Mesothelial cell of epicardium (in vitro differentiated cells): ENCODE measurements at regions not wholly inside any gene's neighbourhood (a gene's known extent, or its start where the extent isn't known, plus 50 kb on each side); places are given as distances from the start of the nearest gene placed in this dataset.

Experiments used
- DNase-seq, 2 experiments: peaks; one replicate each; pipeline ENCODE4 v3.0.0; 2021; ENCODE audit warnings: low spot score in 2 of 2; ENCODE audit not compliant: unreplicated experiment in 2 of 2
- H3K27ac Mint-ChIP-seq: 2 replicates; pipeline ENCODE4 v1.8.0; 2021; ENCODE audit warnings: mixed read lengths
- H3K27me3 Mint-ChIP-seq: 2 replicates; pipeline ENCODE4 v1.8.0; 2021; ENCODE audit warnings: low read depth, mixed read lengths
- H3K36me3 Mint-ChIP-seq: 2 replicates; pipeline ENCODE4 v1.8.0; 2021; ENCODE audit warnings: mixed read lengths
- H3K4me1 Mint-ChIP-seq: 2 replicates; pipeline ENCODE4 v1.8.0; 2021; ENCODE audit warnings: mixed read lengths
- H3K4me3 Mint-ChIP-seq: 2 replicates; pipeline ENCODE4 v1.8.0; 2021; ENCODE audit warnings: mild to moderate bottlenecking, moderate library complexity, mixed read lengths
- H3K9me3 Mint-ChIP-seq: 2 replicates; pipeline ENCODE4 v1.8.0; 2021; ENCODE audit warnings: mixed read lengths
- CTCF ChIP-seq: fragments of 200-600 bp; sonication (generic); IDR thresholded peaks from one replicate; pipeline ENCODE4 v1.5.0; 2021; ENCODE audit warnings: antibody characterized with exemption; ENCODE audit not compliant: unreplicated experiment

GRCh38 chr18:39599251-39599650, 2033.7 kb upstream of the CELF4 start:
- H3K4me1 Mint-ChIP-seq, result no peaks in the 10 kb centered on the region
- H3K36me3 Mint-ChIP-seq, result no peaks in the 10 kb centered on the region
- DNase-seq, result no peak
- H3K9me3 Mint-ChIP-seq, result peaks cover 10% of the 10 kb centered on the region
- no peak for TF ChIP-seq CTCF
- no peak overlapping the region for H3K27ac Mint-ChIP-seq
- H3K4me3 Mint-ChIP-seq, result no peak overlapping the region
- no peaks in the 10 kb centered on the region for H3K27me3 Mint-ChIP-seq

GRCh38 chr18:39596891-39597290, 2031.3 kb upstream of the CELF4 start:
- Mint-ChIP-seq H3K9me3 (peaks cover 10% of the 10 kb centered on the region), H3K4me3 (no peak overlapping the region), H3K27me3 (no peaks in the 10 kb centered on the region), H3K4me1 (no peaks in the 10 kb centered on the region), H3K27ac (no peak overlapping the region), H3K36me3 (no peaks in the 10 kb centered on the region)
- no peak for DNase-seq
- no peak for TF ChIP-seq CTCF

DNA sequence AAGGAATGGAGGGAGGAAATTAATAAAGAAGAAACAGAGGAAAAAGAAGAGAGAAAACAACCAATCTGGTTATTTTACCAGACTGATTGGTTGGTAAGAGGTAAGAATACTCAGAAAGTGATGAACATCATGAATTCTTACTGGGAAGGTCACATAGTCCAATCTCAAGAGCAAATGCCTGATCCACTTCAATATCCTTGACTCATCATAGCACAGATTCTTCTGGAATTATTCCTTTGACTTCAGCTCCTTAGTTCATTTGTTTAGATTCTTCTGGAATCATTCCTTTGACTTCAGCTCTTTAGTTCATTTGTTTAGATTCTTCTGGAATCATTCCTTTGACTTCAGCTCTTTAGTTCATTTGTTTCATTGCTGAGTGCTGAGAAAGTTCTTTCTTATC, 2030.6 kb upstream of the CELF4 start:
- no peaks in the 10 kb centered on the region for H3K36me3 Mint-ChIP-seq
- H3K27me3 Mint-ChIP-seq, result no peaks in the 10 kb centered on the region
- peaks cover 10% of the 10 kb centered on the region for H3K9me3 Mint-ChIP-seq
- H3K27ac Mint-ChIP-seq, result no peak overlapping the region
- no peak for DNase-seq
- H3K4me3 Mint-ChIP-seq, result no peak overlapping the region
- no peak for TF ChIP-seq CTCF
- no peaks in the 10 kb centered on the region for H3K4me1 Mint-ChIP-seq

DNA sequence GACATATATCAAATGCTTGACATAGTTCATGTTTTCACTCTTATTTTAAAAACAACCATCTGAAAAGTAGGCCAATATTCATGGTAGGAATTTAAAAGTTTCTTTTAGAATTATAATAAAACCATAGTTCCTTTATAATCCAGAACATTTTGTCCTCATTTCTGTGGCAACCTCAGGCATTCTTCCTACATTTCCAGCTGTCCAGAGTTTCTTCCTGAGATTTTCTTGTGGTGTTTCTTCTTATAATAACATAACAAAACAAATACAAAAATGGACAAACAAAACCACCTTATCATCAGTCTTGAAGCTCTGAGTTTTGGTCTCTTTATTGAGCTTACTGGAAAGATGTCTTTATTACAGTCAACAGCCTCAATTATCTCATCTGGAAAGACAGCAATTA, 2028.6 kb upstream of the CELF4 start:
- Mint-ChIP-seq H3K4me3 (no peak overlapping the region), H3K9me3 (peaks cover 10% of the 10 kb centered on the region)
- no peak for TF ChIP-seq CTCF

DNA sequence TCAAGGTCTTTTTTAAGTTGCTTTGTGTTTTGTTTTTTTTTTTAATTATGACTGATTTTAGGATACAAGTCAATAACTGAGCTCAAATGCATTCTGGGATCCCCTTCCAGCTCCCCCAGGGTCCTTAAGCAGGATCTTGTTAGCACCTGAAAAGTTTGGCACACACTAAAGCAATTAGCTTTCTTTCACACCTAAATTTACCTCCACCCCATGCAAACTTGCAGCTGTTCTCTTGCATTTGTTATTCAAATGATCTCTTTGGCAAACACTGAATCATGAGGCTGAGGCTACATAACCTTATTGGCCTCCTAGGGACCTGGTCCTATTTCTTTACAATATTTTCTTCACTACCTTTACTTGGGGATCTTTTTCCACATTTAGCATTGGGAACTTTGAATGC, 2026.1 kb upstream of the CELF4 start:
- H3K36me3 Mint-ChIP-seq, result no peaks in the 10 kb centered on the region
- no peaks in the 10 kb centered on the region for H3K27me3 Mint-ChIP-seq
- no peak for TF ChIP-seq CTCF
- DNase-seq, result no peak
- H3K27ac Mint-ChIP-seq, result no peak overlapping the region
- H3K4me1 Mint-ChIP-seq, result peaks cover 1% of the 10 kb centered on the region
- no peak overlapping the region for H3K4me3 Mint-ChIP-seq
- H3K9me3 Mint-ChIP-seq, result peaks cover 10% of the 10 kb centered on the region

More for the DNA sequence above, 2028.6 kb upstream of the CELF4 start:
- H3K27ac Mint-ChIP-seq, result no peak overlapping the region
- DNase-seq, result no peak
- H3K27me3 Mint-ChIP-seq, result no peaks in the 10 kb centered on the region
- no peaks in the 10 kb centered on the region for H3K36me3 Mint-ChIP-seq
- no peaks in the 10 kb centered on the region for H3K4me1 Mint-ChIP-seq

- Mint-ChIP-seq H3K4me1 (peaks cover 2% of the 10 kb centered on the region), H3K27ac (no peak overlapping the region), H3K9me3 (peaks cover 2% of the 10 kb centered on the region), H3K36me3 (no peaks in the 10 kb centered on the region), H3K4me3 (no peak overlapping the region), H3K27me3 (no peaks in the 10 kb centered on the region)
- no peak for TF ChIP-seq CTCF
- DNase-seq, result no peak
These were observed 2023.9 kb upstream of the CELF4 start for GRCh38 chr18:39589496-39589895.
